Keratinocyte (primary cell): ENCODE measurements at regions not wholly inside any gene's neighbourhood (a gene's known extent, or its start where the extent isn't known, plus 50 kb on each side); places are given as distances from the start of the nearest gene placed in this dataset.

Source experiments
- DNase-seq: peaks from one replicate; pipeline ENCODE4 v3.0.0-alpha.2; 2011; ENCODE audit warnings: low read depth, missing footprints, low spot score
- FAIRE-seq: peaks from 2 replicates; lab custom pipeline; 2011; peaks lifted over from hg19 to GRCh38; lab: Jason Lieb, UNC
- H2AFZ ChIP-seq: 2 replicates; pipeline ENCODE4 v1.6.0; 2012; ENCODE audit warnings: low read length, control low read depth, inconsistent platforms; ENCODE audit not compliant: control insufficient read depth
- H3K27ac ChIP-seq: 2 replicates; pipeline ENCODE4 v1.5.1; 2011; ENCODE audit warnings: low read length; ENCODE audit not compliant: control insufficient read depth, insufficient read depth
- H3K27me3 ChIP-seq: 3 replicates; pipeline ENCODE4 v1.6.0; 2011; ENCODE audit warnings: low read length; ENCODE audit not compliant: control insufficient read depth, insufficient read depth; ENCODE audit errors: extremely low read depth
- H3K36me3 ChIP-seq, 2 experiments: 2 replicates in 1 of 2; 3 replicates in 1 of 2; pipeline ENCODE4 v1.5.1; 2011; ENCODE audit warnings: low read length in 2 of 2, mild to moderate bottlenecking in 1 of 2; ENCODE audit not compliant: control insufficient read depth in 2 of 2, insufficient read depth in 2 of 2; ENCODE audit errors: extremely low read depth in 1 of 2
- H3K4me1 ChIP-seq: 3 replicates; pipeline ENCODE4 v1.5.1; 2011; ENCODE audit warnings: low read length; ENCODE audit not compliant: control insufficient read depth, insufficient read depth; ENCODE audit errors: extremely low read depth
- H3K4me2 ChIP-seq: 3 replicates; pipeline ENCODE4 v1.6.0; 2011; ENCODE audit warnings: low read depth, low read length; ENCODE audit not compliant: control insufficient read depth, insufficient read depth; ENCODE audit errors: extremely low read depth
- H3K4me3 ChIP-seq, 3 experiments: fragments of 200-600 bp in 1 of 3; sonication (generic) in 1 of 3; 2 replicates in 2 of 3; 3 replicates in 1 of 3; pipeline ENCODE4 v1.5.1; 2011 to 2016; ENCODE audit warnings: low read length in 3 of 3, mild to moderate bottlenecking in 3 of 3, control low read depth in 2 of 3, inconsistent platforms in 1 of 3, low read depth in 1 of 3, mixed read lengths in 1 of 3, mixed run types in 1 of 3, moderate library complexity in 1 of 3; ENCODE audit not compliant: control insufficient read depth in 2 of 3, insufficient read depth in 2 of 3; ENCODE audit errors: extremely low read depth in 1 of 3
- H3K79me2 ChIP-seq: 2 replicates; pipeline ENCODE4 v1.6.0; 2012; ENCODE audit warnings: low read length; ENCODE audit not compliant: control insufficient read depth, insufficient read depth
- H3K9ac ChIP-seq: 3 replicates; pipeline ENCODE4 v1.6.0; 2011; ENCODE audit warnings: low read length; ENCODE audit not compliant: control insufficient read depth, insufficient read depth; ENCODE audit errors: extremely low read depth
- H3K9me1 ChIP-seq: 3 replicates; pipeline ENCODE4 v1.6.0; 2011; ENCODE audit warnings: low read length; ENCODE audit not compliant: control insufficient read depth, insufficient read depth; ENCODE audit errors: extremely low read depth
- H3K9me3 ChIP-seq: 2 replicates; pipeline ENCODE4 v1.5.1; 2012; ENCODE audit warnings: low read depth, low read length; ENCODE audit not compliant: control insufficient read depth
- H4K20me1 ChIP-seq: 3 replicates; pipeline ENCODE4 v1.6.0; 2011; ENCODE audit warnings: low read length; ENCODE audit not compliant: control insufficient read depth, insufficient read depth; ENCODE audit errors: extremely low read depth
- CTCF ChIP-seq, 3 experiments: IDR thresholded peaks in 1 of 3; conservative IDR thresholded peaks in 1 of 3; optimal IDR thresholded peaks in 1 of 3; 2 replicates in 2 of 3; 3 replicates in 1 of 3; pipeline versions ENCODE3 to v1.5.1; 2011; ENCODE audit warnings: low read length in 3 of 3, mild to moderate bottlenecking in 3 of 3, moderate library complexity in 2 of 3, control low read depth in 1 of 3, inconsistent platforms in 1 of 3; ENCODE audit not compliant: insufficient read depth in 2 of 3; ENCODE audit errors: extremely low read depth in 1 of 3
- EZH2 ChIP-seq: IDR thresholded peaks from one replicate; pipeline ENCODE4 v1.6.1; 2012; ENCODE audit warnings: inconsistent platforms, mild to moderate bottlenecking, low read length, moderate library complexity
- dilution Hi-C: fragments of 300-500 bp; cut with MboI; formaldehyde crosslinking; loops from one replicate; pipeline ENCODE4 v1.7.0; 2020; ENCODE audit warnings: low sequenced_read_pairs; ENCODE audit not compliant: extremely low pct_ligation_motif_present

GRCh38 chr2:126543081-126543480 lies 112.9 kb upstream of the GYPC start:
- no peak overlapping the region for H3K4me3 ChIP-seq
- no peaks in the 10 kb centered on the region for H3K9me3 ChIP-seq
- DNase-seq, result no peak
- no peaks in the 10 kb centered on the region for H4K20me1 ChIP-seq
- H3K4me1 ChIP-seq, result no peaks in the 10 kb centered on the region
- TF ChIP-seq CTCF (optimal IDR thresholded peaks at IDR 0.05 in 1 of 3, IDR thresholded peaks at IDR 0.05 in 1 of 3, conservative IDR thresholded peaks at IDR 0.05 in 1 of 3; ENCODE audit: extremely low read depth in 1 of 3, insufficient read depth in 2 of 3, low read length in 3 of 3) (no peak), EZH2 (no peak)
- H3K9ac ChIP-seq, result no peak overlapping the region
- no peak for FAIRE-seq
- no peaks in the 10 kb centered on the region for H3K36me3 ChIP-seq
- H3K27me3 ChIP-seq, result no peaks in the 10 kb centered on the region
- H3K27ac ChIP-seq, result no peak overlapping the region
- no peaks in the 10 kb centered on the region for H3K79me2 ChIP-seq
- H2AFZ ChIP-seq, result no peak overlapping the region
- no peaks in the 10 kb centered on the region for H3K9me1 ChIP-seq
- dilution Hi-C loops, result no loop called here
- no peak overlapping the region for H3K4me2 ChIP-seq

GRCh38 chr2:126558029-126558428 lies 97.9 kb upstream of the GYPC start:
- no peaks in the 10 kb centered on the region for H4K20me1 ChIP-seq
- no peaks in the 10 kb centered on the region for H3K9me3 ChIP-seq
- H3K36me3 ChIP-seq, result no peaks in the 10 kb centered on the region
- no peak overlapping the region for H3K9ac ChIP-seq
- FAIRE-seq (no peak), DNase-seq (no peak)
- H3K9me1 ChIP-seq, result no peaks in the 10 kb centered on the region
- no peaks in the 10 kb centered on the region for H3K27me3 ChIP-seq
- H3K79me2 ChIP-seq, result no peaks in the 10 kb centered on the region
- no peak overlapping the region for H3K27ac ChIP-seq
- no peaks in the 10 kb centered on the region for H3K4me1 ChIP-seq
- no peak overlapping the region for H2AFZ ChIP-seq
- dilution Hi-C loops, result no loop called here
- TF ChIP-seq CTCF (optimal IDR thresholded peaks at IDR 0.05 in 1 of 3, IDR thresholded peaks at IDR 0.05 in 1 of 3, conservative IDR thresholded peaks at IDR 0.05 in 1 of 3; ENCODE audit: extremely low read depth in 1 of 3, insufficient read depth in 2 of 3, low read length in 3 of 3), result no peak
- TF ChIP-seq EZH2, result no peak
- H3K4me3 ChIP-seq, result no peak overlapping the region
- H3K4me2 ChIP-seq, result no peak overlapping the region
